ENCODE measurements at regions not wholly inside any gene's neighbourhood (a gene's known extent, or its start where the extent isn't known, plus 50 kb on each side); places are given as distances from the start of the nearest gene placed in this dataset.

- TF ChIP-seq, protein P1, sequence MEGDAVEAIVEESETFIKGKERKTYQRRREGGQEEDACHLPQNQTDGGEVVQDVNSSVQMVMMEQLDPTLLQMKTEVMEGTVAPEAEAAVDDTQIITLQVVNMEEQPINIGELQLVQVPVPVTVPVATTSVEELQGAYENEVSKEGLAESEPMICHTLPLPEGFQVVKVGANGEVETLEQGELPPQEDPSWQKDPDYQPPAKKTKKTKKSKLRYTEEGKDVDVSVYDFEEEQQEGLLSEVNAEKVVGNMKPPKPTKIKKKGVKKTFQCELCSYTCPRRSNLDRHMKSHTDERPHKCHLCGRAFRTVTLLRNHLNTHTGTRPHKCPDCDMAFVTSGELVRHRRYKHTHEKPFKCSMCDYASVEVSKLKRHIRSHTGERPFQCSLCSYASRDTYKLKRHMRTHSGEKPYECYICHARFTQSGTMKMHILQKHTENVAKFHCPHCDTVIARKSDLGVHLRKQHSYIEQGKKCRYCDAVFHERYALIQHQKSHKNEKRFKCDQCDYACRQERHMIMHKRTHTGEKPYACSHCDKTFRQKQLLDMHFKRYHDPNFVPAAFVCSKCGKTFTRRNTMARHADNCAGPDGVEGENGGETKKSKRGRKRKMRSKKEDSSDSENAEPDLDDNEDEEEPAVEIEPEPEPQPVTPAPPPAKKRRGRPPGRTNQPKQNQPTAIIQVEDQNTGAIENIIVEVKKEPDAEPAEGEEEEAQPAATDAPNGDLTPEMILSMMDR (conservative IDR thresholded peaks at IDR 0.05; ENCODE audit: low read length) = no peak
- no peak for TF ChIP-seq EZH2phosphoT487 (IDR thresholded peaks at IDR 0.05; ENCODE audit: borderline replicate concordance)
These were observed 300.4 kb upstream of the POU1F1 start for GRCh38 chr3:87576752-87577151.
